Prostate gland (tissue), 2 donors: ENCODE measurements at regions not wholly inside any gene's neighbourhood (a gene's known extent, or its start where the extent isn't known, plus 50 kb on each side); places are given as distances from the start of the nearest gene placed in this dataset.

ENCODE experiments used
- DNase-seq: peaks from one replicate; pipeline ENCODE4 v3.0.0-alpha.2; 2019; ENCODE audit warnings: low spot score
- H3K27ac ChIP-seq, 2 donors: fragments of 200-600 bp; sonication (generic); 2 replicates each; pipeline ENCODE4 v1.5.1; 2017 to 2019
- H3K27me3 ChIP-seq: fragments of 200-600 bp; sonication (generic); replicated peaks from 2 replicates; pipeline ENCODE4 v1.5.1; 2019; ENCODE audit not compliant: insufficient read depth
- H3K36me3 ChIP-seq, 2 donors: fragments of 200-600 bp; sonication (generic); 1 replicate in 1 of 2; 2 replicates in 1 of 2; pipeline versions ENCODE4 v1.5.1 to v1.8.1; 2017 to 2019
- H3K4me1 ChIP-seq: fragments of 200-600 bp; sonication (generic); replicated peaks from 2 replicates; pipeline ENCODE4 v1.5.1; 2019
- H3K4me3 ChIP-seq, 2 donors: fragments of 200-600 bp; sonication (generic); 2 replicates each; pipeline ENCODE4 v1.5.1; 2017 to 2019
- H3K9me3 ChIP-seq: fragments of 200-600 bp; sonication (generic); 2 replicates; pipeline ENCODE4 v1.5.1; 2017
- POLR2A ChIP-seq: fragments of 450-650 bp; IDR thresholded peaks from one replicate; pipeline ENCODE4 v1.6.1; 2016; ENCODE audit warnings: antibody characterized with exemption, mild to moderate bottlenecking
- POLR2AphosphoS5 ChIP-seq: sonication (generic); formaldehyde crosslinking; IDR thresholded peaks from one replicate; pipeline ENCODE4 v1.6.1; 2017; ENCODE audit warnings: antibody characterized with exemption
- WGBS: methylation state at CpG from one replicate; pipeline ENCODE4 v1.1.5; 2018; 5-methylcytosine and 5-hydroxymethylcytosine counted together
- intact Hi-C: fragments of 100-400 bp; cut with DNase I; formaldehyde crosslinking; loops from one replicate; pipeline ENCODE4 v1.14.2; 2022
- TF ChIP-seq, protein P1 (sequence below), 4 experiments: fragments of 200-600 bp in 2 of 4; fragments of 450-650 bp in 2 of 4; sonication (generic) in 2 of 4; IDR thresholded peaks; 1 replicate in 3 of 4; 2 replicates in 1 of 4; pipeline ENCODE4 v1.5.1; 2016 to 2019; ENCODE audit warnings: antibody characterized with exemption in 4 of 4, mild to moderate bottlenecking in 2 of 4, moderate library complexity in 2 of 4

DNA sequence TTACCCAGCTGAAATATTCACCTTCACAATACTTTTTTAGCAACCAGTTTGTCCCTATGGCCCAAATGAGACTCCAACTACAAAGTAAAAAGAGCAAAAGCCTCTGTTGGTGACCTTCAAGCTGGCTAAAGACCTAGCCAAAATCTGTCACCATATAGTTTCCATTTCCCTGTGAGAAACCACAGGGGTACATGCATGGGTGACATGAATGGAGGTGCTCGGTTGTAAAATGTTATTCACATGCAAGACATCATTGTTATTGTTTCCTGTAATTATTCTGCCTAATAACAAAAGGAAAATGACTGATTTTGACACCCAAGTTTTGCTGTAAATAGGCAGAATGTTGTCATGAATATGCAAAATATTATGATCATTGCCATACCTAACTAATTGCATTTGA, 285.3 kb downstream of the ZNF608 start:
- no peak for DNase-seq
- no peak overlapping the region for H3K27ac ChIP-seq
- 88% methylated on average over 1 of the region's 1 CpG for WGBS
- TF ChIP-seq POLR2AphosphoS5 (no peak), POLR2A (no peak)
- TF ChIP-seq, protein P1, sequence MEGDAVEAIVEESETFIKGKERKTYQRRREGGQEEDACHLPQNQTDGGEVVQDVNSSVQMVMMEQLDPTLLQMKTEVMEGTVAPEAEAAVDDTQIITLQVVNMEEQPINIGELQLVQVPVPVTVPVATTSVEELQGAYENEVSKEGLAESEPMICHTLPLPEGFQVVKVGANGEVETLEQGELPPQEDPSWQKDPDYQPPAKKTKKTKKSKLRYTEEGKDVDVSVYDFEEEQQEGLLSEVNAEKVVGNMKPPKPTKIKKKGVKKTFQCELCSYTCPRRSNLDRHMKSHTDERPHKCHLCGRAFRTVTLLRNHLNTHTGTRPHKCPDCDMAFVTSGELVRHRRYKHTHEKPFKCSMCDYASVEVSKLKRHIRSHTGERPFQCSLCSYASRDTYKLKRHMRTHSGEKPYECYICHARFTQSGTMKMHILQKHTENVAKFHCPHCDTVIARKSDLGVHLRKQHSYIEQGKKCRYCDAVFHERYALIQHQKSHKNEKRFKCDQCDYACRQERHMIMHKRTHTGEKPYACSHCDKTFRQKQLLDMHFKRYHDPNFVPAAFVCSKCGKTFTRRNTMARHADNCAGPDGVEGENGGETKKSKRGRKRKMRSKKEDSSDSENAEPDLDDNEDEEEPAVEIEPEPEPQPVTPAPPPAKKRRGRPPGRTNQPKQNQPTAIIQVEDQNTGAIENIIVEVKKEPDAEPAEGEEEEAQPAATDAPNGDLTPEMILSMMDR (IDR thresholded peaks at IDR 0.05): no peak
- no peaks in the 10 kb centered on the region for H3K9me3 ChIP-seq
- H3K4me1 ChIP-seq: no peaks in the 10 kb centered on the region
- no peak overlapping the region for H3K4me3 ChIP-seq
- H3K36me3 ChIP-seq: no peaks in the 10 kb centered on the region
- H3K27me3 ChIP-seq: no peaks in the 10 kb centered on the region
- intact Hi-C loops: no loop called here

DNA sequence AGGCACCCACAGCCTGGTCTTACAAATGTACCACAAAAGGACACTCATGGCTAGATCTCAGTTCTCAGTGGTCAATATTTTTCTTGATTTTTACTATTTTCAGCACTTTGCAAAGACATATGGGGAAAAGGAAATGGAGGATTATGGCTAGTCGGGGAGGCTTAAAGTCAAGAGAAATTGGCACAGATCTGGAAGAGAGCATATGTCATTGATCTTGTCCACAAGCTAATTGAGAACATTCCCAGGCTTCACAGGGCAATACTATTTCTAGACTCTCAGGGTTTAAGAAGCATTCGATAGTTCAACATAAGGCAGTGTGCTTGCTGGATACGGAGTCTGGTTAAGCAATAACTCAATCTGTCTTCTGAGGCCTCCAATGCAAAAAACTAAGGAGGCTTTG, 285.8 kb downstream of the ZNF608 start:
- H3K27me3 ChIP-seq: no peaks in the 10 kb centered on the region
- DNase-seq: no peak
- H3K27ac ChIP-seq: no peak overlapping the region
- intact Hi-C loops: no loop called here
- no peaks in the 10 kb centered on the region for H3K36me3 ChIP-seq
- WGBS: 91% methylated on average over 3 of the region's 3 CpGs
- H3K4me1 ChIP-seq: no peaks in the 10 kb centered on the region
- no peak overlapping the region for H3K4me3 ChIP-seq
- H3K9me3 ChIP-seq: no peaks in the 10 kb centered on the region
- TF ChIP-seq, protein P1 (IDR thresholded peaks at IDR 0.05): no peak
- TF ChIP-seq POLR2A (no peak), POLR2AphosphoS5 (no peak)

DNA sequence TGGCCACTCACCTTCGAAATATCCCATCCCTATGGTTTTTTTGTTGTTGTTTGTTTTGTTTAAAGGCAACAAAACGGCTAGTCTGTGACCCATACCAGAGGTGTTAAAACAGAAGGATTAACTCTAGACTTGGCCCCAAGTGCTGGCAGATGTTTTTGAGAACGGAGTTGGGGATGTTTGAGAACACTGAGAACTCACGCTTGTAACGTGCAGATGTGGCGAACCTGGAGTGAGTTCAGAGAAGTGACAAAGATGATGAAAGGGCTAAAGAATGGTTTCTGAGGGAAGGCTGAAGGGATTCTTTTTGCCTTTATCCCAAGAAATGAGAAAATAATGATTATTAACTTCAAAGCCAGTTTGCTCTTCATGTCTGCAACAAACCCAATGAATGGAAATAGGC, 286.5 kb downstream of the ZNF608 start:
- WGBS: 72% methylated on average over 6 of the region's 6 CpGs
- no peaks in the 10 kb centered on the region for H3K27me3 ChIP-seq
- TF ChIP-seq POLR2AphosphoS5: no peak
- TF ChIP-seq, protein P1 (IDR thresholded peaks at IDR 0.05): no peak
- TF ChIP-seq POLR2A: no peak
- H3K4me1 ChIP-seq: no peaks in the 10 kb centered on the region
- H3K27ac ChIP-seq: no peak overlapping the region
- no peak for DNase-seq
- intact Hi-C loops: no loop called here
- no peak overlapping the region for H3K4me3 ChIP-seq
- no peaks in the 10 kb centered on the region for H3K36me3 ChIP-seq
- no peaks in the 10 kb centered on the region for H3K9me3 ChIP-seq

DNA sequence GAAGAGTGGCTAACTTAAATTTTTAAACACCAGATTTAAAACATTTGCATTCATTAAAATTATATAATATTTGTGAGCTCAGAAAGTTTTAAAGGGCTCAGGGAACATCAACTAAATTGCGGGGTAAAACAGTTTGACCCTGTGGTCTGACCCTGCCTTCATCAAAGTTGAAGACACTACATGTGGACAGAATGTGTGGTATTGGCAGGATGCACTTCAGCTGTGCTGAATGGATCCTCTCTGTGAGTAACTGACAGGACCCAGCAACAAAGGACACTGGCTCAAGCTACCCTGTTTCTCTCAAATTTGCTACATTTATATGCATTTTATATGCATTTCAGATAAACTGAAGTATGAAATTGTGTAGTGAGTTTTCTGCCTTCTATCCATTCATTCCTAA, 288.5 kb downstream of the ZNF608 start:
- 92% methylated on average over 1 of the region's 1 CpG for WGBS
- Histone ChIP-seq H3K4me1 (no peaks in the 10 kb centered on the region), H3K36me3 (no peaks in the 10 kb centered on the region), H3K9me3 (no peaks in the 10 kb centered on the region), H3K27me3 (no peaks in the 10 kb centered on the region), H3K27ac (no peak overlapping the region), H3K4me3 (no peak overlapping the region)
- DNase-seq: no peak
- intact Hi-C loops: no loop called here
- TF ChIP-seq, protein P1 (IDR thresholded peaks at IDR 0.05): no peak
- TF ChIP-seq POLR2A (no peak), POLR2AphosphoS5 (no peak)

DNA sequence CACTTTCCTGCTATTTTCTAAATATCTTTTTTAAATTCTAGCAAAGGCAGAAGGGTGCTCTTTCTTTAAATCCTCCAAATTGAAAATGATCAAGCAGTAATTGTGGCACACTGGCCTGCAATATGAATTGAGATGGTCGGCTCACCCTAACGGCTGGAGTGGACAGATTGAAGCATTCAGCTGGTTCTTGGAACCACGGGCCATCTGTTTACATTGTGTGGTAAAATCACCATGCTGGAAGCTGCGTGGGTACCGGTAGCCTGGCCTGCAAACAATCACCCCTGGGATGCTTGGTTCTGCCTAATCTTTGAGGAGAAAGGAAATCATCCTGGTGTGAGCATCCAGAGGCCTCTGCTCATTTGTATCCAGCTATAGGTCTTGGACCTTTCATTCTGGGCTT, 289.3 kb downstream of the ZNF608 start:
- Histone ChIP-seq H3K9me3 (no peaks in the 10 kb centered on the region), H3K36me3 (no peaks in the 10 kb centered on the region), H3K27ac (no peak overlapping the region), H3K27me3 (no peaks in the 10 kb centered on the region), H3K4me1 (no peaks in the 10 kb centered on the region), H3K4me3 (no peak overlapping the region)
- intact Hi-C loops: no loop called here
- TF ChIP-seq POLR2A (no peak), POLR2AphosphoS5 (no peak)
- TF ChIP-seq, protein P1 (IDR thresholded peaks at IDR 0.05): no peak
- WGBS: 92% methylated on average over 5 of the region's 5 CpGs
- DNase-seq: no peak
